ENCODE measurements at regions not wholly inside any gene's neighbourhood (a gene's known extent, or its start where the extent isn't known, plus 50 kb on each side); places are given as distances from the start of the nearest gene placed in this dataset.

DNA sequence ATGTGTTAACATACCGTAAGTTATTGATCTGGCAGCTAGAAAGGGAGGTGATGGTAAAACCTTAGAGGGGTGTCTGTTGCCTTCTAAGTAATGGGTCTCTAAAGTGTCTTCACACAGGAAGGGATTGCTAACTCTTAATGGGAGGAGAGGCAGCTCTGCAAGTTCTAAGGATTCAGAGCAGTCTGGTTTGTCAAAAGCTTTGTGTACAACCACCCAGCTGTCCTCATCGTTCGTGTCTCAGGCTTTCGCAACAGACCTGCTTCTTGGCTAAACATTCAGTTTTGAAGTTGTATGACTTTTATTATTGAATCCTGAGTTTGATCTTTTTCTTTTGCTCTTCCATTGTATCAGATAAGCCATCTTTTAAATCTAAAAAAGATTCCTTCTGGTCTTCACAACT is 404.9 kb downstream of the SQOR start:
- TF ChIP-seq CTCF (conservative IDR thresholded peaks at IDR 0.05; ENCODE audit: low read depth, low read length) (no peak), EZH2phosphoT487 (IDR thresholded peaks at IDR 0.05; ENCODE audit: borderline replicate concordance, low read length) (no peak), EZH2 (IDR thresholded peaks at IDR 0.05; ENCODE audit: low read length, unreplicated experiment) (no peak)
- no peaks in the 10 kb centered on the region for H3K27me3 ChIP-seq (ENCODE audit: low read length)
- no peaks in the 10 kb centered on the region for H3K36me3 ChIP-seq (ENCODE audit: low read depth, low read length)
- no peaks in the 10 kb centered on the region for H3K79me2 ChIP-seq (ENCODE audit: low read length)
- no peak overlapping the region for H2AFZ ChIP-seq (ENCODE audit: low read length)
- H4K20me1 ChIP-seq (ENCODE audit: low read length): no peaks in the 10 kb centered on the region
- intact Hi-C loops (cut with micrococcal nuclease): no loop called here
- H3K4me1 ChIP-seq (ENCODE audit: insufficient read depth, low read length): no peaks in the 10 kb centered on the region
- no peak overlapping the region for H3K27ac ChIP-seq (ENCODE audit: low read length)
- no peak overlapping the region for H3K9ac ChIP-seq (ENCODE audit: low read length)
- ChIA-PET POLR2A (ENCODE audit: unreplicated experiment) (interaction anchor here (0.6 kb wide), 1 partner anchor 630 kb away, joined by 3 read pairs; no protein-coding TSS in a partner anchor), CTCF (no interaction called here)
- ATAC-seq: no peak
- no peak overlapping the region for H3K4me2 ChIP-seq (ENCODE audit: low read length)
- BruUV-seq (replicated peaks): no TSS peak
- H3K4me3 ChIP-seq (ENCODE audit: low read length): no peak overlapping the region
- no peak for DNase-seq
- no peaks in the 10 kb centered on the region for H3F3A ChIP-seq (ENCODE audit: low read length, unreplicated experiment)
- H3K9me3 ChIP-seq (ENCODE audit: low read length): no peaks in the 10 kb centered on the region
- H3K9me2 ChIP-seq (replicated peaks; ENCODE audit: low read length): no peaks in the 10 kb centered on the region

DNA sequence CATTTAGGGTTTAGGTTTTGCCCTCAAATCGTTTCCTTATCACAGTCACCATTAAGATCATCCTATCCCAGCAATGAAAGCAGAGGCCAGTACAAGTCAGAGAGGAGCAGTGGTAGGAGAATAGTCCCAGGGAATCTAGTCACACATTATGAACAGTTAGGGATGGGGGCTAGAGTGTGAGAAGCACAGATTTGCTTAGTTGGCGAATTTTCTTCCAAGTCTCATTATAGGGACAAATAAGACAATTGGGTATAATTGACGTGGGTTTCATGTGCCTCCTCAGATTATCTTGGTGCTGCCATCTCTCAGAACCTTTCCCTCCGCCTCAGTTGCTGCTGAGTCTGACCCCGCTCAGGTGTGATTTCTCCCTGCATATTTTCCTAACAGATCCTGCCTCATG is 407.1 kb downstream of the SQOR start:
- Histone ChIP-seq H3K4me2 (ENCODE audit: low read length) (no peak overlapping the region), H3K4me3 (ENCODE audit: low read length) (no peak overlapping the region), H3K79me2 (ENCODE audit: low read length) (no peaks in the 10 kb centered on the region), H3K9me3 (ENCODE audit: low read length) (no peaks in the 10 kb centered on the region), H3K27me3 (ENCODE audit: low read length) (no peaks in the 10 kb centered on the region), H3K36me3 (ENCODE audit: low read depth, low read length) (no peaks in the 10 kb centered on the region), H3F3A (ENCODE audit: low read length, unreplicated experiment) (no peaks in the 10 kb centered on the region), H3K9ac (ENCODE audit: low read length) (no peak overlapping the region), H4K20me1 (ENCODE audit: low read length) (no peaks in the 10 kb centered on the region), H3K9me2 (replicated peaks; ENCODE audit: low read length) (no peaks in the 10 kb centered on the region), H2AFZ (ENCODE audit: low read length) (no peak overlapping the region), H3K4me1 (ENCODE audit: insufficient read depth, low read length) (no peaks in the 10 kb centered on the region), H3K27ac (ENCODE audit: low read length) (no peak overlapping the region)
- BruUV-seq (replicated peaks): no TSS peak
- ATAC-seq: no peak
- intact Hi-C loops (cut with micrococcal nuclease): no loop called here
- ChIA-PET CTCF (no interaction called here), POLR2A (ENCODE audit: unreplicated experiment) (no interaction called here)
- no peak for DNase-seq
- no peak for TF ChIP-seq EZH2phosphoT487 (IDR thresholded peaks at IDR 0.05; ENCODE audit: borderline replicate concordance, low read length)

- Histone ChIP-seq H3K79me2 (ENCODE audit: low read length) (no peaks in the 10 kb centered on the region), H3K36me3 (ENCODE audit: low read depth, low read length) (no peaks in the 10 kb centered on the region), H3K27me3 (ENCODE audit: low read length) (no peaks in the 10 kb centered on the region), H3K9me3 (ENCODE audit: low read length) (no peaks in the 10 kb centered on the region), H3K9me2 (replicated peaks; ENCODE audit: low read length) (no peaks in the 10 kb centered on the region), H3K27ac (ENCODE audit: low read length) (no peak overlapping the region), H3K4me3 (ENCODE audit: low read length) (no peak overlapping the region), H2AFZ (ENCODE audit: low read length) (no peak overlapping the region), H3K4me1 (ENCODE audit: insufficient read depth, low read length) (no peaks in the 10 kb centered on the region), H3K4me2 (ENCODE audit: low read length) (no peak overlapping the region), H3F3A (ENCODE audit: low read length, unreplicated experiment) (no peaks in the 10 kb centered on the region), H3K9ac (ENCODE audit: low read length) (no peak overlapping the region), H4K20me1 (ENCODE audit: low read length) (no peaks in the 10 kb centered on the region)
- DNase-seq (no peak), ATAC-seq (no peak)
- intact Hi-C loops (cut with micrococcal nuclease): no loop called here
- ChIA-PET POLR2A (ENCODE audit: unreplicated experiment) (no interaction called here), CTCF (no interaction called here)
- no peak for TF ChIP-seq CTCF (conservative IDR thresholded peaks at IDR 0.05; ENCODE audit: low read depth, low read length)
- no peak for TF ChIP-seq EZH2 (IDR thresholded peaks at IDR 0.05; ENCODE audit: low read length, unreplicated experiment)
- no peak for TF ChIP-seq EZH2phosphoT487 (IDR thresholded peaks at IDR 0.05; ENCODE audit: borderline replicate concordance, low read length)
- BruUV-seq (replicated peaks): no TSS peak
These were observed 425.2 kb downstream of the SQOR start for GRCh38 chr15:46059921-46060594.

Data from PC-3 (cell line).